GM21737 (cell line): ENCODE measurements at regions not wholly inside any gene's neighbourhood (a gene's known extent, or its start where the extent isn't known, plus 50 kb on each side); places are given as distances from the start of the nearest gene placed in this dataset.
"Not testable (repeated sequence)": the region's sequence is repeated elsewhere in the genome, so short reads cannot be mapped to it uniquely, and the experiment has no call there.

Source experiments
- ATAC-seq: cut with Tn5 transposase; IDR thresholded peaks from one replicate; pipeline ENCODE4 v1.9.1; 2021; ENCODE audit warnings: mild to moderate bottlenecking, moderate library complexity; ENCODE audit not compliant: unreplicated experiment

GRCh38 chr4:147219145-147219544 is 261.8 kb upstream of the EDNRA start:
- ATAC-seq = no peak

GRCh38 chr4:147220833-147221232 is 260.1 kb upstream of the EDNRA start:
- no peak for ATAC-seq

- no peak for ATAC-seq
Observed at GRCh38 chr4:147222906-147223305, 258.0 kb upstream of the EDNRA start.

- ATAC-seq = no peak
Observed at GRCh38 chr4:147223576-147223975, 257.3 kb upstream of the EDNRA start.

- ATAC-seq = no peak
Observed at GRCh38 chr4:147236806-147237205, 244.1 kb upstream of the EDNRA start.

GRCh38 chr4:147244786-147245185 is 236.1 kb upstream of the EDNRA start:
- ATAC-seq = no peak

GRCh38 chr4:147246096-147246495 is 234.8 kb upstream of the EDNRA start:
- no peak for ATAC-seq

- ATAC-seq = not testable (repeated sequence)
Observed at GRCh38 chr4:147246528-147246927, 234.4 kb upstream of the EDNRA start.

GRCh38 chr4:147247579-147247978 is 233.3 kb upstream of the EDNRA start:
- no peak for ATAC-seq

- ATAC-seq = no peak
Observed at GRCh38 chr4:147250062-147250461, 230.8 kb upstream of the EDNRA start.

GRCh38 chr4:147255268-147255667 is 225.6 kb upstream of the EDNRA start:
- ATAC-seq = not testable (repeated sequence)

GRCh38 chr4:147259271-147259670 is 221.6 kb upstream of the EDNRA start:
- ATAC-seq = not testable (repeated sequence)

- ATAC-seq = no peak
Observed at GRCh38 chr4:147284256-147284835, 196.6 kb upstream of the EDNRA start.

GRCh38 chr4:147284935-147285334 is 196.0 kb upstream of the EDNRA start:
- no peak for ATAC-seq

- ATAC-seq = no peak
Observed at GRCh38 chr4:147285751-147286150, 195.1 kb upstream of the EDNRA start.

GRCh38 chr4:147286846-147287587 is 193.9 kb upstream of the EDNRA start:
- ATAC-seq = no peak

GRCh38 chr4:147287588-147287890 is 193.4 kb upstream of the EDNRA start:
- ATAC-seq = no peak

- ATAC-seq = no peak
Observed at GRCh38 chr4:147288512-147288911, 192.4 kb upstream of the EDNRA start.

GRCh38 chr4:147289181-147289580 is 191.7 kb upstream of the EDNRA start:
- no peak for ATAC-seq

GRCh38 chr4:147292604-147293313 is 188.1 kb upstream of the EDNRA start:
- not testable (repeated sequence) for ATAC-seq

GRCh38 chr4:147293314-147293677 is 187.6 kb upstream of the EDNRA start:
- ATAC-seq = not testable (repeated sequence)

- no peak for ATAC-seq
Observed at GRCh38 chr4:147299205-147299604, 181.7 kb upstream of the EDNRA start.
